ENCODE measurements at regions not wholly inside any gene's neighbourhood (a gene's known extent, or its start where the extent isn't known, plus 50 kb on each side); places are given as distances from the start of the nearest gene placed in this dataset.

DNA sequence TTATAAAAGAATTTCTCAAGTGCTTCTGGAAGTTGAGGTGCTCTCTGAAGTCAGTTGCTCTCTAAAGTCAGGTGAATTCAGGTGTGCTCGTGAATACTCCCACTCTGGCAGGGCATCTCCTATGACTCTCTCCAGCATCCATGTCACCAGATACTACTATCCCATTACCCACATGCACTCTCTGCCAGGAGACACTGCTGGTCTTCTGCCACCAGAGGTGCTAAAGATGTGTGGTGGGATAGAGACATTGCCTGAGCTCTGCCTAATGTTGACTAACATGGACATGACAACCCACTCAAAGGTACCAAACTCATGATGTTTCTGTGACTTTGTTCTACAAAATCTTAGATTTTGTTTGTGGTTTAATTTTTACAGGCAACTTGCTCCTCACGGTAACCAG is 106.4 kb upstream of the HNRNPA3 start:
- Histone ChIP-seq H3K9ac (ENCODE audit: low read length) (no peak overlapping the region), H3K27ac (ENCODE audit: low read length, poor library complexity, severe bottlenecking) (no peak overlapping the region), H3K4ac (ENCODE audit: low read depth in 1 of 2, low read length in 2 of 2) (no peak overlapping the region), H3K4me3 (ENCODE audit: insufficient read depth in 1 of 2, low read depth in 1 of 2, low read length in 2 of 2) (no peak overlapping the region), H2BK5ac (ENCODE audit: low read depth, low read length, poor library complexity, severe bottlenecking) (no peak overlapping the region), H3K23ac (ENCODE audit: low read length in 2 of 2) (no peak overlapping the region), H3K9me3 (ENCODE audit: control insufficient read depth, low read length) (peaks cover 15% of the 10 kb centered on the region), H3K4me2 (ENCODE audit: low read length, poor library complexity, severe bottlenecking) (no peak overlapping the region), H3K4me1 (ENCODE audit: control insufficient read depth, insufficient read depth, low read depth, low read length) (no peaks in the 10 kb centered on the region), H2BK120ac (ENCODE audit: low read depth, low read length) (no peak overlapping the region), H2AK5ac (ENCODE audit: low read length, severe bottlenecking) (no peak overlapping the region), H2AFZ (ENCODE audit: low read depth, low read length) (no peak overlapping the region), H3K27me3 (ENCODE audit: control insufficient read depth in 1 of 2, insufficient read depth in 1 of 2, low read length in 2 of 2) (no peaks in the 10 kb centered on the region), H3K14ac (ENCODE audit: low read length in 2 of 2) (peak overlapping the region in 1 of 2 experiments; percentile 60), H3K36me3 (ENCODE audit: control insufficient read depth in 1 of 2, insufficient read depth in 2 of 2, low read depth in 1 of 2, low read length in 2 of 2) (no peaks in the 10 kb centered on the region), H3K79me1 (replicated peaks; ENCODE audit: low read length, poor library complexity, severe bottlenecking) (no peaks in the 10 kb centered on the region), H2BK15ac (ENCODE audit: low read depth, poor library complexity, severe bottlenecking) (no peak overlapping the region), H2BK12ac (ENCODE audit: low read length in 2 of 2) (no peak overlapping the region), H4K8ac (ENCODE audit: low read length) (no peak overlapping the region), H4K91ac (ENCODE audit: low read length) (no peak overlapping the region), H3K18ac (ENCODE audit: low read depth in 1 of 2, low read length in 2 of 2) (no peak overlapping the region)
- DNase-seq, result no peak
- 88% methylated on average over 2 of the region's 2 CpGs for WGBS

DNA sequence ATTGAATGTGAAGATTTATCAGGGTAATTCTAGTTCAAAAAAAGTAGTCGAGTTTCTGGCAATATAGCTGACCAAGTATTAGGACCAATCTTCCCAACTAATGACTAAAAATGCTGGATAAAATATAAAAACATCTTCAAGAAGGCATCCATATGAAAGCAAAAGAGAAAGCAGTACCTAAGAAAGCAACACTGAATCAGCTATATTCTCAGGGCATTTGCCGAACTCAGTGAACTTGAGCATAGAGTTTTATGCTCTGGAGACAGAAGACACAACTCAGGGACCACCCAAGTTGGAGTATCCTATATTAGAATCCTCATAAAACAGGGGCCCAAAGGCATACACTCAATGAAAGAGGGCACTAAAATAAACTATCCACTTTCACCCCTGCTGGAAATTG is 103.7 kb upstream of the HNRNPA3 start:
- Histone ChIP-seq H3K27ac (ENCODE audit: low read length, poor library complexity, severe bottlenecking) (no peak overlapping the region), H3K27me3 (ENCODE audit: control insufficient read depth in 1 of 2, insufficient read depth in 1 of 2, low read length in 2 of 2) (no peaks in the 10 kb centered on the region), H2BK15ac (ENCODE audit: low read depth, poor library complexity, severe bottlenecking) (no peak overlapping the region), H3K36me3 (ENCODE audit: control insufficient read depth in 1 of 2, insufficient read depth in 2 of 2, low read depth in 1 of 2, low read length in 2 of 2) (no peaks in the 10 kb centered on the region), H3K4me3 (ENCODE audit: insufficient read depth in 1 of 2, low read depth in 1 of 2, low read length in 2 of 2) (no peak overlapping the region), H2AFZ (ENCODE audit: low read depth, low read length) (no peak overlapping the region), H2AK5ac (ENCODE audit: low read length, severe bottlenecking) (no peak overlapping the region), H2BK12ac (ENCODE audit: low read length in 2 of 2) (no peak overlapping the region), H3K4me1 (ENCODE audit: control insufficient read depth, insufficient read depth, low read depth, low read length) (no peaks in the 10 kb centered on the region), H3K9ac (ENCODE audit: low read length) (no peak overlapping the region), H3K4ac (ENCODE audit: low read depth in 1 of 2, low read length in 2 of 2) (no peak overlapping the region), H3K23ac (ENCODE audit: low read length in 2 of 2) (no peak overlapping the region), H2BK120ac (ENCODE audit: low read depth, low read length) (no peak overlapping the region), H3K14ac (ENCODE audit: low read length in 2 of 2) (no peak overlapping the region), H3K79me1 (replicated peaks; ENCODE audit: low read length, poor library complexity, severe bottlenecking) (no peaks in the 10 kb centered on the region), H4K91ac (ENCODE audit: low read length) (no peak overlapping the region), H3K9me3 (ENCODE audit: control insufficient read depth, low read length) (no peaks in the 10 kb centered on the region), H4K8ac (ENCODE audit: low read length) (no peak overlapping the region), H2BK5ac (ENCODE audit: low read depth, low read length, poor library complexity, severe bottlenecking) (no peak overlapping the region), H3K18ac (ENCODE audit: low read depth in 1 of 2, low read length in 2 of 2) (no peak overlapping the region), H3K4me2 (ENCODE audit: low read length, poor library complexity, severe bottlenecking) (no peak overlapping the region)
- 93% methylated on average over 2 of the region's 2 CpGs for WGBS
- DNase-seq, result no peak

DNA sequence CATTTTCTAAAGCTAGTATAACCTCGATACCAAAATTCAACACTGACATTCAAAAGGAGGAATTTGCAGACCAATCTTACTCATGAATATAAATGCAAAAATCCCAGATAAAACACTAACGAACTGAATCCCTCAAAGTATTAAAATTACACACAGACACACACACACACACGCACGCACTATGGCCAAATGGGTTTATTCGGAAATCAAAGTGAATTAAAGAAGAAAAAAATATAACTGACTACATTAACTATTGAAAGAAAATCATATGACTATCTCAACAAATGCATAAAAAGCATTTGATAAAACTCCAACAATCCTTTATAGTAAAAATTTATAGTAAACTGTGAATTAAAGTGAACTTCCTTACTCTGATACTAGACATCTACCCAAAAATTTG is 97.9 kb upstream of the HNRNPA3 start:
- Histone ChIP-seq H2AFZ (ENCODE audit: low read depth, low read length) (no peak overlapping the region), H3K4me1 (ENCODE audit: control insufficient read depth, insufficient read depth, low read depth, low read length) (no peaks in the 10 kb centered on the region), H3K18ac (ENCODE audit: low read depth in 1 of 2, low read length in 2 of 2) (no peak overlapping the region), H3K79me1 (replicated peaks; ENCODE audit: low read length, poor library complexity, severe bottlenecking) (no peaks in the 10 kb centered on the region), H3K36me3 (ENCODE audit: control insufficient read depth in 1 of 2, insufficient read depth in 2 of 2, low read depth in 1 of 2, low read length in 2 of 2) (no peaks in the 10 kb centered on the region), H3K9ac (ENCODE audit: low read length) (no peak overlapping the region), H2BK5ac (ENCODE audit: low read depth, low read length, poor library complexity, severe bottlenecking) (no peak overlapping the region), H2BK120ac (ENCODE audit: low read depth, low read length) (no peak overlapping the region), H3K27me3 (ENCODE audit: control insufficient read depth in 1 of 2, insufficient read depth in 1 of 2, low read length in 2 of 2) (no peaks in the 10 kb centered on the region), H3K9me3 (ENCODE audit: control insufficient read depth, low read length) (no peaks in the 10 kb centered on the region), H2BK12ac (ENCODE audit: low read length in 2 of 2) (no peak overlapping the region), H3K23ac (ENCODE audit: low read length in 2 of 2) (no peak overlapping the region), H3K27ac (ENCODE audit: low read length, poor library complexity, severe bottlenecking) (no peak overlapping the region), H3K4me3 (ENCODE audit: insufficient read depth in 1 of 2, low read depth in 1 of 2, low read length in 2 of 2) (no peak overlapping the region), H4K8ac (ENCODE audit: low read length) (no peak overlapping the region), H3K4ac (ENCODE audit: low read depth in 1 of 2, low read length in 2 of 2) (no peak overlapping the region), H3K14ac (ENCODE audit: low read length in 2 of 2) (no peak overlapping the region), H2BK15ac (ENCODE audit: low read depth, poor library complexity, severe bottlenecking) (no peak overlapping the region), H3K4me2 (ENCODE audit: low read length, poor library complexity, severe bottlenecking) (no peak overlapping the region), H4K91ac (ENCODE audit: low read length) (no peak overlapping the region), H2AK5ac (ENCODE audit: low read length, severe bottlenecking) (no peak overlapping the region)
- DNase-seq, result no peak
- WGBS, result 95% methylated on average over 2 of the region's 5 CpGs

DNA sequence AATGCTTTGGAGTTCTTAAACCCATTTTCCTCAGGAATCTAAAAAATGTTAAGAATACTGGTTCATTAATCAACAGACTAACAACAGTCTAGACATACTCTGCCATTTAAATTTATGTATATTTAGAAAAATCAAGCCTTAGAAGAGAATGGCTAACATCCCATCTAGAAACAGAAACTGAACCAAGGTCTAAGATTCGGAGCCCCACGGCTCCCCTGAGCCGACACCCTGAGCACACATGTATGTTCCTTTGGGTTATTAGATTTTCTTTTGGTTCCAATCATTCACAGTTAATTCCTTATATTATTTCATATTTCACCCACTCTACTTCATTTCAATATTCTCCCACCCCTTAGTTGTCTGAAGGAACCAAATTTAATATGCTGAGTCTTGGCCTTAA is 94.8 kb upstream of the HNRNPA3 start:
- no peak overlapping the region for H3K9ac ChIP-seq (ENCODE audit: low read length)
- no peak overlapping the region for H3K27ac ChIP-seq (ENCODE audit: low read length, poor library complexity, severe bottlenecking)
- no peak overlapping the region for H4K91ac ChIP-seq (ENCODE audit: low read length)
- no peaks in the 10 kb centered on the region for H3K79me1 ChIP-seq (replicated peaks; ENCODE audit: low read length, poor library complexity, severe bottlenecking)
- H3K4me1 ChIP-seq (ENCODE audit: control insufficient read depth, insufficient read depth, low read depth, low read length), result no peaks in the 10 kb centered on the region
- H3K4me2 ChIP-seq (ENCODE audit: low read length, poor library complexity, severe bottlenecking), result no peak overlapping the region
- H3K36me3 ChIP-seq (ENCODE audit: control insufficient read depth in 1 of 2, insufficient read depth in 2 of 2, low read depth in 1 of 2, low read length in 2 of 2), result no peaks in the 10 kb centered on the region
- 71% methylated on average over 2 of the region's 3 CpGs for WGBS
- H3K27me3 ChIP-seq (ENCODE audit: control insufficient read depth in 1 of 2, insufficient read depth in 1 of 2, low read length in 2 of 2), result no peaks in the 10 kb centered on the region
- no peak overlapping the region for H3K4ac ChIP-seq (ENCODE audit: low read depth in 1 of 2, low read length in 2 of 2)
- H3K14ac ChIP-seq (ENCODE audit: low read length in 2 of 2), result no peak overlapping the region
- H3K4me3 ChIP-seq (ENCODE audit: insufficient read depth in 1 of 2, low read depth in 1 of 2, low read length in 2 of 2), result no peak overlapping the region
- H2AK5ac ChIP-seq (ENCODE audit: low read length, severe bottlenecking), result no peak overlapping the region
- H3K9me3 ChIP-seq (ENCODE audit: control insufficient read depth, low read length), result no peaks in the 10 kb centered on the region
- no peak overlapping the region for H3K23ac ChIP-seq (ENCODE audit: low read length in 2 of 2)
- no peak overlapping the region for H2AFZ ChIP-seq (ENCODE audit: low read depth, low read length)
- H3K18ac ChIP-seq (ENCODE audit: low read depth in 1 of 2, low read length in 2 of 2), result no peak overlapping the region
- no peak overlapping the region for H2BK12ac ChIP-seq (ENCODE audit: low read length in 2 of 2)
- no peak overlapping the region for H2BK120ac ChIP-seq (ENCODE audit: low read depth, low read length)
- no peak overlapping the region for H2BK15ac ChIP-seq (ENCODE audit: low read depth, poor library complexity, severe bottlenecking)
- no peak overlapping the region for H4K8ac ChIP-seq (ENCODE audit: low read length)
- no peak for DNase-seq
- H2BK5ac ChIP-seq (ENCODE audit: low read depth, low read length, poor library complexity, severe bottlenecking), result no peak overlapping the region
